K562 (cell line): ENCODE measurements at regions not wholly inside any gene's neighbourhood (a gene's known extent, or its start where the extent isn't known, plus 50 kb on each side); places are given as distances from the start of the nearest gene placed in this dataset.
A peak's percentile ranks its signal among the peaks of the same experiment; 100 is the strongest.

Experiments
- EGR1 ChIP-seq: fragments of 450-650 bp; conservative IDR thresholded peaks from 2 replicates; pipeline ENCODE4 v1.6.1; 2017; ENCODE audit warnings: mild to moderate bottlenecking
- EP400 ChIP-seq: fragments of 450-650 bp; IDR thresholded peaks from 2 replicates; pipeline ENCODE4 v1.6.1; 2017; ENCODE audit warnings: antibody characterized with exemption, mild to moderate bottlenecking, moderate library complexity
- GATAD2A ChIP-seq: fragments of 450-650 bp; IDR thresholded peaks from 2 replicates; pipeline ENCODE4 v1.6.1; 2017
- HDGF ChIP-seq: fragments of 450-650 bp; IDR thresholded peaks from 2 replicates; pipeline ENCODE4 v1.6.1; 2016
- HNRNPK ChIP-seq: fragments of 200-400 bp; formaldehyde crosslinking; IDR thresholded peaks from one replicate; pipeline ENCODE4 v1.6.1; 2018; ENCODE audit warnings: mild to moderate bottlenecking, low read depth, low read length; ENCODE audit not compliant: poor library complexity, severe bottlenecking
- KAT8 ChIP-seq: fragments of 450-650 bp; IDR thresholded peaks from 2 replicates; pipeline ENCODE4 v1.6.1; 2016; ENCODE audit warnings: low read depth, mild to moderate bottlenecking
- KDM1A ChIP-seq, 2 experiments: fragments of 450-650 bp; IDR thresholded peaks; 2 replicates each; pipeline ENCODE4 v1.6.1; 2016; ENCODE audit warnings: mild to moderate bottlenecking in 2 of 2
- LEF1 ChIP-seq: fragments of 450-650 bp; IDR thresholded peaks from 2 replicates; pipeline ENCODE4 v1.6.1; 2016; ENCODE audit warnings: mild to moderate bottlenecking
- MXI1 ChIP-seq: IDR thresholded peaks from 2 replicates; pipeline ENCODE4 v1.6.1; 2011; ENCODE audit warnings: low read depth, mild to moderate bottlenecking, improper control_type of control experiment, low read length
- NR1H2 ChIP-seq: sonication (generic); formaldehyde crosslinking; IDR thresholded peaks from 2 replicates; pipeline ENCODE4 v1.4.0; 2020; ENCODE audit warnings: mild to moderate bottlenecking, missing genetic modification reagents
- POLR3G ChIP-seq: IDR thresholded peaks from 2 replicates; pipeline ENCODE4 v1.6.1; 2011; ENCODE audit not compliant: insufficient read length, insufficient replicate concordance; ENCODE audit errors: extremely low read depth
- RFX1 ChIP-seq: fragments of 450-650 bp; IDR thresholded peaks from 2 replicates; pipeline ENCODE4 v1.6.1; 2016; ENCODE audit warnings: mild to moderate bottlenecking, moderate library complexity
- SMAD4 ChIP-seq: fragments of 250-450 bp; sonication (Bioruptor Pico); conservative IDR thresholded peaks from 2 replicates; pipeline ENCODE4 v1.8.0; 2021; ENCODE audit warnings: inconsistent platforms, mild to moderate bottlenecking, moderate library complexity
- SREBF1 ChIP-seq: fragments of 150-350 bp; IDR thresholded peaks from 2 replicates; pipeline ENCODE4 v1.6.1; 2014; ENCODE audit warnings: antibody characterized with exemption, low read depth, low read length, borderline replicate concordance
- TAF7 ChIP-seq: fragments of 450-650 bp; IDR thresholded peaks from 2 replicates; pipeline ENCODE4 v1.6.1; 2016; ENCODE audit warnings: missing genetic modification characterization, missing compliant biosample characterization
- TEAD1 ChIP-seq, 2 experiments: fragments of 450-650 bp in 1 of 2; sonication (generic) in 1 of 2; formaldehyde crosslinking; IDR thresholded peaks; 2 replicates each; pipeline versions ENCODE4 v1.4.0 to v1.8.0; 2020 to 2022; ENCODE audit warnings: mild to moderate bottlenecking in 2 of 2, missing genetic modification reagents in 1 of 2
- ZNF175 ChIP-seq: fragments of 200-800 bp; sonication (Bioruptor generic); IDR thresholded peaks from 2 replicates; pipeline ENCODE4 v1.6.1; 2016; ENCODE audit warnings: low read depth, mild to moderate bottlenecking, missing genetic modification characterization, missing compliant biosample characterization
- ZNF24 ChIP-seq: fragments of 450-650 bp; IDR thresholded peaks from 2 replicates; pipeline ENCODE4 v1.6.1; 2016
- ZNF586 ChIP-seq: fragments of 450-650 bp; formaldehyde crosslinking; conservative IDR thresholded peaks from 2 replicates; pipeline ENCODE4 v1.4.0; 2020; ENCODE audit warnings: mild to moderate bottlenecking, moderate library complexity
- ZNF77 ChIP-seq: fragments of 250-450 bp; sonication (Bioruptor Pico); IDR thresholded peaks from 2 replicates; pipeline ENCODE4 v1.5.0; 2020
- ZNF780A ChIP-seq: fragments of 250-450 bp; sonication (Bioruptor Pico); IDR thresholded peaks from 2 replicates; pipeline ENCODE4 v1.5.0; 2021; ENCODE audit warnings: mild to moderate bottlenecking
- TF ChIP-seq, protein P1 (sequence below): IDR thresholded peaks from 2 replicates; pipeline ENCODE4 v1.6.1; 2016; ENCODE audit warnings: missing genetic modification characterization, missing compliant biosample characterization
- TF ChIP-seq, protein P2 (sequence below): fragments of 250-450 bp; sonication (Bioruptor Pico); IDR thresholded peaks from 2 replicates; pipeline ENCODE4 v1.5.0; 2022; ENCODE audit warnings: mild to moderate bottlenecking
- TF ChIP-seq, protein P3 (sequence below): fragments of 450-650 bp; formaldehyde crosslinking; IDR thresholded peaks from 2 replicates; pipeline ENCODE4 v1.4.0; 2022; ENCODE audit warnings: missing genetic modification characterization
- TF ChIP-seq, protein P4 (sequence below): fragments of 250-450 bp; sonication (Bioruptor Pico); IDR thresholded peaks from 2 replicates; pipeline ENCODE4 v1.8.0; 2021; ENCODE audit warnings: borderline replicate concordance, mild to moderate bottlenecking, moderate library complexity; ENCODE audit not compliant: poor library complexity, severe bottlenecking
- TF ChIP-seq, protein P5 (sequence below), 2 experiments: fragments of 450-650 bp; IDR thresholded peaks; 2 replicates each; pipeline ENCODE4 v1.6.1; 2016

DNA sequence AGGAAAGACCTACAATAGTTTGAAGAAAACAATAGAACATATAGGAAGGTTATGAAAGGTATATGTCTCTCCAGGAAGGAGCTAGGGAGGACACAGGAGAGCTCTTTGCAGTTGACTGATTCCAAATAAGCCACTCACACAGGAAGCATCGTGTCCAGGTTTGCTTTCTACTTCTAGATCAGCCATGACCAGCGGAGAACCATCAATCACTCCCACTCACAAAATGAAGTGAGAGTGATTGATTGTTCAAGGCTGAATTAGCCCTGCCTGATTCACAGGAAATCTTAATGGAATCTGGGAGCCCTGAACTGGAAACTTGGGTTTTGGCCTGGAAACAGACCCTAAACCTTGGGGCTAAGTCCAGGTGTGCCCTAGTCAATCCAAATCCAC, 1292.2 kb upstream of the ZEB2 start (continued):
- TF ChIP-seq SMAD4 (0 out of 2 replicates have a peak, but pooled peaks have one; percentile 2), GATAD2A (no peak), ZNF586 (CRISPR knock-in tag) (no peak), LEF1 (no peak), ZNF175 (CRISPR knock-in tag) (0 out of 2 replicates have a peak, but pooled peaks have one; percentile 40), EP400 (no peak), KAT8 (no peak), HDGF (no peak), MXI1 (no peak), ZNF780A (no peak), ZNF77 (CRISPR knock-in tag) (no peak), EGR1 (peak; percentile 75), ZNF24 (no peak), SREBF1 (no peak), TEAD1 (CRISPR knock-in tag; IDR thresholded peaks at IDR 0.05) (no peak), HNRNPK (no peak), TAF7 (tag) (no peak), RFX1 (no peak), NR1H2 (CRISPR knock-in tag) (no peak), KDM1A (IDR thresholded peaks at IDR 0.05) (peak; percentile 41 to 50; a peak in 1 of 4 replicates), POLR3G (no peak)
- TF ChIP-seq, protein P1, sequence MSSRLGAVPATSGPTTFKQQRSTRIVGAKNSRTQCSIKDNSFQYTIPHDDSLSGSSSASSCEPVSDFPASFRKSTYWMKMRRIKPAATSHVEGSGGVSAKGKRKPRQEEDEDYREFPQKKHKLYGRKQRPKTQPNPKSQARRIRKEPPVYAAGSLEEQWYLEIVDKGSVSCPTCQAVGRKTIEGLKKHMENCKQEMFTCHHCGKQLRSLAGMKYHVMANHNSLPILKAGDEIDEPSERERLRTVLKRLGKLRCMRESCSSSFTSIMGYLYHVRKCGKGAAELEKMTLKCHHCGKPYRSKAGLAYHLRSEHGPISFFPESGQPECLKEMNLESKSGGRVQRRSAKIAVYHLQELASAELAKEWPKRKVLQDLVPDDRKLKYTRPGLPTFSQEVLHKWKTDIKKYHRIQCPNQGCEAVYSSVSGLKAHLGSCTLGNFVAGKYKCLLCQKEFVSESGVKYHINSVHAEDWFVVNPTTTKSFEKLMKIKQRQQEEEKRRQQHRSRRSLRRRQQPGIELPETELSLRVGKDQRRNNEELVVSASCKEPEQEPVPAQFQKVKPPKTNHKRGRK (tag): no peak
- TF ChIP-seq, protein P2, sequence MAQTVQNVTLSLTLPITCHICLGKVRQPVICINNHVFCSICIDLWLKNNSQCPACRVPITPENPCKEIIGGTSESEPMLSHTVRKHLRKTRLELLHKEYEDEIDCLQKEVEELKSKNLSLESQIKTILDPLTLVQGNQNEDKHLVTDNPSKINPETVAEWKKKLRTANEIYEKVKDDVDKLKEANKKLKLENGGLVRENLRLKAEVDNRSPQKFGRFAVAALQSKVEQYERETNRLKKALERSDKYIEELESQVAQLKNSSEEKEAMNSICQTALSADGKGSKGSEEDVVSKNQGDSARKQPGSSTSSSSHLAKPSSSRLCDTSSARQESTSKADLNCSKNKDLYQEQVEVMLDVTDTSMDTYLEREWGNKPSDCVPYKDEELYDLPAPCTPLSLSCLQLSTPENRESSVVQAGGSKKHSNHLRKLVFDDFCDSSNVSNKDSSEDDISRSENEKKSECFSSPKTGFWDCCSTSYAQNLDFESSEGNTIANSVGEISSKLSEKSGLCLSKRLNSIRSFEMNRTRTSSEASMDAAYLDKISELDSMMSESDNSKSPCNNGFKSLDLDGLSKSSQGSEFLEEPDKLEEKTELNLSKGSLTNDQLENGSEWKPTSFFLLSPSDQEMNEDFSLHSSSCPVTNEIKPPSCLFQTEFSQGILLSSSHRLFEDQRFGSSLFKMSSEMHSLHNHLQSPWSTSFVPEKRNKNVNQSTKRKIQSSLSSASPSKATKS (CRISPR knock-in tag): no peak
- TF ChIP-seq, protein P3, sequence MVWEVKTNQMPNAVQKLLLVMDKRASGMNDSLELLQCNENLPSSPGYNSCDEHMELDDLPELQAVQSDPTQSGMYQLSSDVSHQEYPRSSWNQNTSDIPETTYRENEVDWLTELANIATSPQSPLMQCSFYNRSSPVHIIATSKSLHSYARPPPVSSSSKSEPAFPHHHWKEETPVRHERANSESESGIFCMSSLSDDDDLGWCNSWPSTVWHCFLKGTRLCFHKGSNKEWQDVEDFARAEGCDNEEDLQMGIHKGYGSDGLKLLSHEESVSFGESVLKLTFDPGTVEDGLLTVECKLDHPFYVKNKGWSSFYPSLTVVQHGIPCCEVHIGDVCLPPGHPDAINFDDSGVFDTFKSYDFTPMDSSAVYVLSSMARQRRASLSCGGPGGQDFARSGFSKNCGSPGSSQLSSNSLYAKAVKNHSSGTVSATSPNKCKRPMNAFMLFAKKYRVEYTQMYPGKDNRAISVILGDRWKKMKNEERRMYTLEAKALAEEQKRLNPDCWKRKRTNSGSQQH (CRISPR knock-in tag): no peak
- TF ChIP-seq, protein P4, sequence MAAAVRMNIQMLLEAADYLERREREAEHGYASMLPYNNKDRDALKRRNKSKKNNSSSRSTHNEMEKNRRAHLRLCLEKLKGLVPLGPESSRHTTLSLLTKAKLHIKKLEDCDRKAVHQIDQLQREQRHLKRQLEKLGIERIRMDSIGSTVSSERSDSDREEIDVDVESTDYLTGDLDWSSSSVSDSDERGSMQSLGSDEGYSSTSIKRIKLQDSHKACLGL (CRISPR knock-in tag): no peak
- TF ChIP-seq, protein P5, sequence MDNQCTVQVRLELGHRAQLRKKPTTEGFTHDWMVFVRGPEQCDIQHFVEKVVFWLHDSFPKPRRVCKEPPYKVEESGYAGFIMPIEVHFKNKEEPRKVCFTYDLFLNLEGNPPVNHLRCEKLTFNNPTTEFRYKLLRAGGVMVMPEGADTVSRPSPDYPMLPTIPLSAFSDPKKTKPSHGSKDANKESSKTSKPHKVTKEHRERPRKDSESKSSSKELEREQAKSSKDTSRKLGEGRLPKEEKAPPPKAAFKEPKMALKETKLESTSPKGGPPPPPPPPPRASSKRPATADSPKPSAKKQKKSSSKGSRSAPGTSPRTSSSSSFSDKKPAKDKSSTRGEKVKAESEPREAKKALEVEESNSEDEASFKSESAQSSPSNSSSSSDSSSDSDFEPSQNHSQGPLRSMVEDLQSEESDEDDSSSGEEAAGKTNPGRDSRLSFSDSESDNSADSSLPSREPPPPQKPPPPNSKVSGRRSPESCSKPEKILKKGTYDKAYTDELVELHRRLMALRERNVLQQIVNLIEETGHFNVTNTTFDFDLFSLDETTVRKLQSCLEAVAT (IDR thresholded peaks at IDR 0.05): peak in 1 of 2 experiments; percentile 88; a peak in 2 of 4 replicates
